Liver (tissue), 3 donors: ENCODE measurements at regions not wholly inside any gene's neighbourhood (a gene's known extent, or its start where the extent isn't known, plus 50 kb on each side); places are given as distances from the start of the nearest gene placed in this dataset.

Experiments used
- ATF3 ChIP-seq: IDR thresholded peaks from 2 replicates; pipeline ENCODE4 v1.6.1; 2016; ENCODE audit warnings: antibody characterized with exemption
- CTCF ChIP-seq: fragments of 150-350 bp; IDR thresholded peaks from 2 replicates; pipeline ENCODE4 v1.5.1; 2017; ENCODE audit warnings: improper control_type of control experiment, low read depth, low read length; ENCODE audit not compliant: missing input control
- EGR1 ChIP-seq, 2 donors: IDR thresholded peaks; 2 replicates each; pipeline ENCODE4 v1.6.1; 2016 to 2018; ENCODE audit warnings: antibody characterized with exemption in 2 of 2, low read depth in 2 of 2
- GABPA ChIP-seq, 2 donors: IDR thresholded peaks in 1 of 2; conservative IDR thresholded peaks in 1 of 2; 2 replicates each; pipeline ENCODE4 v1.6.1; 2016; ENCODE audit warnings: antibody characterized with exemption in 2 of 2, mild to moderate bottlenecking in 1 of 2, moderate library complexity in 1 of 2
- HNF4A ChIP-seq, 2 donors: conservative IDR thresholded peaks; 2 replicates each; pipeline ENCODE4 v1.6.1; 2016; ENCODE audit warnings: antibody characterized with exemption in 2 of 2, mild to moderate bottlenecking in 2 of 2
- MAX ChIP-seq: IDR thresholded peaks from 2 replicates; pipeline ENCODE4 v1.6.1; 2016; ENCODE audit warnings: antibody characterized with exemption
- RAD21 ChIP-seq, 2 donors: IDR thresholded peaks; 2 replicates each; pipeline ENCODE4 v1.6.1; 2016; ENCODE audit warnings: antibody characterized with exemption in 2 of 2, mild to moderate bottlenecking in 2 of 2
- RXRA ChIP-seq, 2 donors: IDR thresholded peaks; 2 replicates each; pipeline ENCODE4 v1.6.1; 2017 to 2018; ENCODE audit warnings: antibody characterized with exemption in 2 of 2, mild to moderate bottlenecking in 1 of 2
- SP1 ChIP-seq: IDR thresholded peaks from 2 replicates; pipeline ENCODE4 v1.6.1; 2018; ENCODE audit warnings: antibody characterized with exemption, mild to moderate bottlenecking
- TAF1 ChIP-seq: conservative IDR thresholded peaks from 2 replicates; pipeline ENCODE4 v1.6.1; 2016; ENCODE audit warnings: antibody characterized with exemption, mild to moderate bottlenecking
- ZBTB33 ChIP-seq: IDR thresholded peaks from 2 replicates; pipeline ENCODE4 v1.6.1; 2016; ENCODE audit warnings: antibody characterized with exemption
- donor health status: healthy.
- donor health status: healthy.

GRCh38 chr18:55868909-55869308 is 280.9 kb upstream of the TCF4 start:
- TF ChIP-seq TAF1 (no peak), RAD21 (IDR thresholded peaks at IDR 0.05) (no peak), CTCF (no peak), MAX (no peak), HNF4A (conservative IDR thresholded peaks at IDR 0.05) (no peak), ATF3 (no peak), SP1 (no peak), EGR1 (IDR thresholded peaks at IDR 0.05; ENCODE audit: low read depth in 2 of 2) (no peak), GABPA (IDR thresholded peaks at IDR 0.05 in 1 of 2, conservative IDR thresholded peaks at IDR 0.05 in 1 of 2) (no peak), ZBTB33 (no peak), RXRA (IDR thresholded peaks at IDR 0.05) (no peak)
